CD8-positive, alpha-beta memory T cell (primary cell): ENCODE measurements at regions not wholly inside any gene's neighbourhood (a gene's known extent, or its start where the extent isn't known, plus 50 kb on each side); places are given as distances from the start of the nearest gene placed in this dataset.

Experiments
- CTCF ChIA-PET: fragments of 350-600 bp; sonication (Branson Sonifier 250); formaldehyde crosslinking; loops from one replicate; lab custom pipeline; 2021; ENCODE audit warnings: antibody characterized with exemption; lab: Charles Lee
- POLR2A ChIA-PET: fragments of 350-600 bp; sonication (Branson Sonifier 250); formaldehyde crosslinking; loops from one replicate; lab custom pipeline; 2021; ENCODE audit warnings: antibody characterized with exemption; lab: Charles Lee
- DNase-seq, 5 donors: peaks; one replicate each; pipeline versions ENCODE4 v3.0.0 to v3.0.0-alpha.2; 2020 to 2022; ENCODE audit warnings: mixed read lengths in 1 of 5
- H3K27ac ChIP-seq: one replicate; pipeline ENCODE4 v1.7.0; 2013; ENCODE audit warnings: low read depth, mild to moderate bottlenecking, low read length, moderate library complexity
- H3K27me3 ChIP-seq: 2 replicates; pipeline ENCODE4 v1.7.0; 2013; ENCODE audit warnings: low read length, mild to moderate bottlenecking; ENCODE audit not compliant: insufficient read depth, poor library complexity, severe bottlenecking
- H3K36me3 ChIP-seq: 2 replicates; pipeline ENCODE4 v1.7.0; 2013; ENCODE audit warnings: mild to moderate bottlenecking, low read length, moderate library complexity; ENCODE audit not compliant: insufficient read depth
- H3K4me1 ChIP-seq: 2 replicates; pipeline ENCODE4 v1.7.0; 2013; ENCODE audit warnings: mild to moderate bottlenecking, low read length, moderate library complexity; ENCODE audit not compliant: insufficient read depth
- H3K4me3 ChIP-seq: 2 replicates; pipeline ENCODE4 v1.7.0; 2013; ENCODE audit warnings: mild to moderate bottlenecking, low read length
- H3K9me3 ChIP-seq: 2 replicates; pipeline ENCODE4 v1.7.0; 2013; ENCODE audit warnings: mild to moderate bottlenecking, low read length
- H3K27ac Mint-ChIP-seq, 8 donors: one replicate each; pipeline ENCODE4 v1.8.0; 2020 to 2021; ENCODE audit warnings: mixed read lengths in 8 of 8, mild to moderate bottlenecking in 6 of 8, inconsistent platforms in 3 of 8, moderate library complexity in 3 of 8
- H3K27me3 Mint-ChIP-seq, 2 donors: one replicate each; pipeline ENCODE4 v1.8.0; 2020 to 2021; ENCODE audit warnings: mixed read lengths in 2 of 2, mild to moderate bottlenecking in 1 of 2, moderate library complexity in 1 of 2
- H3K36me3 Mint-ChIP-seq, 3 donors: one replicate each; pipeline ENCODE4 v1.8.0; 2020 to 2021; ENCODE audit warnings: mixed read lengths in 3 of 3, inconsistent platforms in 1 of 3, mild to moderate bottlenecking in 1 of 3
- H3K4me1 Mint-ChIP-seq, 3 donors: one replicate each; pipeline ENCODE4 v1.8.0; 2020 to 2021; ENCODE audit warnings: mixed read lengths in 3 of 3, inconsistent platforms in 1 of 3, mild to moderate bottlenecking in 1 of 3
- H3K4me3 Mint-ChIP-seq, 7 donors: one replicate each; pipeline ENCODE4 v1.8.0; 2020 to 2021; ENCODE audit warnings: mixed read lengths in 7 of 7, mild to moderate bottlenecking in 6 of 7, moderate library complexity in 4 of 7, inconsistent platforms in 2 of 7
- H3K9me3 Mint-ChIP-seq, 5 donors: one replicate each; pipeline ENCODE4 v1.8.0; 2020 to 2022; ENCODE audit warnings: mixed read lengths in 5 of 5, mild to moderate bottlenecking in 3 of 5, moderate library complexity in 2 of 5, inconsistent platforms in 1 of 5

DNA sequence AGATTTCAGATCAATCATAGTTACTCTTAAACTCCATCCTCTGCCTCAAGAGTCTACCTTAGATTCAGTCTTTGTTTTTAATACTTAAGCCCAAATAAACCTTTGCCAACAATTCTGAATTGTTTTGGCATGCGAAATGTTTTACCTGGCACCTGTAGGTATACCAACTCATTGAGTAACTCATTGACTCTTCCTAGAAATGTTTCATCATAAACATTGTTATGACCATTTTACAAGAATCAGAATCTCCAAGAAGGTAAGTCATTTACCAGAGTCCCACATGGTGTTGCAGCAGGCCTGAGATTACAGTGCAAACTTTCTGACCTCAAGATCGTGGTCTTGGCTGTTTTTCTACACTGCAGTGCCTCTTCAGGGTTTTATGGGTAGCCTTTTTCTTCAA lies 750.4 kb downstream of the BRINP1 start:
- no peaks in the 10 kb centered on the region for H3K27me3 Mint-ChIP-seq
- no peak overlapping the region for H3K4me3 ChIP-seq
- no peak for DNase-seq
- no peak overlapping the region for H3K4me3 Mint-ChIP-seq
- H3K36me3 Mint-ChIP-seq, result no peaks in the 10 kb centered on the region
- POLR2A ChIA-PET, result no interaction called here
- H3K36me3 ChIP-seq, result no peaks in the 10 kb centered on the region
- H3K4me1 Mint-ChIP-seq, result no peaks in the 10 kb centered on the region
- no peaks in the 10 kb centered on the region for H3K4me1 ChIP-seq
- H3K27ac ChIP-seq, result no peak overlapping the region
- CTCF ChIA-PET, result no interaction called here
- H3K9me3 Mint-ChIP-seq, result peaks cover 0 to 17% (median 5%) of the 10 kb centered on the region in 5 donors
- no peaks in the 10 kb centered on the region for H3K9me3 ChIP-seq
- no peaks in the 10 kb centered on the region for H3K27me3 ChIP-seq
- H3K27ac Mint-ChIP-seq, result no peak overlapping the region

DNA sequence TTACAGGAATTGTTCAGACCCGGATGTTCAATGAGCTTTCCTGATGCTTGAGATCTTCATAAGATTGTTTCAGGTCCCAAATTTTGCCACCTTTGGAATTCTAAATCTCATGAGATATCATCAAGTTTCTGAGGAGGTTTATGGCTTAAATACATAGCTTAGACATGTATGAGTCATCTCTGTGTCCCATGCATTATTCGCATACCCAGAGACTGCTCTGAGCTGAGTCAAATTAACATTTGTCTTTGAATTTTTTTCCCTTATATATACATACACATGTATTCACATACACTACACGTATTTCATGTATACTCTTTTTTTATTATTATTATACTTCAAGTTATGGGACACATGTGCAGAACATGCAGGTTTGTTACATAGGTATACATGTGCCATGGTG lies 744.6 kb downstream of the BRINP1 start:
- no peak overlapping the region for H3K27ac Mint-ChIP-seq
- H3K36me3 ChIP-seq, result no peaks in the 10 kb centered on the region
- peaks cover 2 to 24% (median 5%) of the 10 kb centered on the region in 5 donors for H3K9me3 Mint-ChIP-seq
- no peaks in the 10 kb centered on the region for H3K9me3 ChIP-seq
- no peaks in the 10 kb centered on the region for H3K4me1 Mint-ChIP-seq
- POLR2A ChIA-PET, result no interaction called here
- no peak overlapping the region for H3K4me3 ChIP-seq
- no peak overlapping the region for H3K4me3 Mint-ChIP-seq
- CTCF ChIA-PET, result interaction anchor here (0.8 kb wide), 1 partner anchor 12 kb away, joined by 3 read pairs; no protein-coding TSS in a partner anchor
- H3K27me3 ChIP-seq, result no peaks in the 10 kb centered on the region
- H3K27ac ChIP-seq, result no peak overlapping the region
- H3K36me3 Mint-ChIP-seq, result no peaks in the 10 kb centered on the region
- no peaks in the 10 kb centered on the region for H3K4me1 ChIP-seq
- peaks cover 0 to 1% of the 10 kb centered on the region in 2 donors for H3K27me3 Mint-ChIP-seq
- no peak for DNase-seq

DNA sequence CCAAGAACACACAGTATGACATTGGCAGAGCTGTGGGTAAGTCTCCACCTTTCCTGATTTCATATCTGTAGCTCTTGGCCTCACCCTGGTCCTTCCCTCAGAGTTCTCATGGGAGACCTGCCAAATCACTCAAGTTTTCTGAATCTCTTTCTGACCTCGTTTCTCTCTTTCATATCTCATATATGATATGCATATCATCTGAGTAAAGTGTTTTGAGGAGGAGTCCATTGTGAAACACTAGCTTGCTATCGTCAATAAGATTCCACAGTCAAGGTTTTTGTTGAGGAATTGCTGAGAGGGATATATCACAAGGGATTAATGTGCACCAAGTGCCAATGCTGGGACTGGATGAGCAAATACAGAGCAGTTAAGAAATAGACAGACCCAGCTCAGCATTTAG lies 739.2 kb downstream of the BRINP1 start:
- Histone ChIP-seq H3K9me3 (no peaks in the 10 kb centered on the region), H3K4me3 (no peak overlapping the region), H3K36me3 (no peaks in the 10 kb centered on the region), H3K27ac (no peak overlapping the region), H3K27me3 (no peaks in the 10 kb centered on the region), H3K4me1 (no peaks in the 10 kb centered on the region)
- no peak overlapping the region for H3K27ac Mint-ChIP-seq
- POLR2A ChIA-PET, result no interaction called here
- H3K9me3 Mint-ChIP-seq, result peaks cover 4 to 28% (median 19%) of the 10 kb centered on the region in 5 donors
- no peaks in the 10 kb centered on the region for H3K4me1 Mint-ChIP-seq
- no peaks in the 10 kb centered on the region for H3K36me3 Mint-ChIP-seq
- peaks cover 0 to 1% of the 10 kb centered on the region in 2 donors for H3K27me3 Mint-ChIP-seq
- no peak for DNase-seq
- CTCF ChIA-PET, result no interaction called here
- H3K4me3 Mint-ChIP-seq, result no peak overlapping the region

DNA sequence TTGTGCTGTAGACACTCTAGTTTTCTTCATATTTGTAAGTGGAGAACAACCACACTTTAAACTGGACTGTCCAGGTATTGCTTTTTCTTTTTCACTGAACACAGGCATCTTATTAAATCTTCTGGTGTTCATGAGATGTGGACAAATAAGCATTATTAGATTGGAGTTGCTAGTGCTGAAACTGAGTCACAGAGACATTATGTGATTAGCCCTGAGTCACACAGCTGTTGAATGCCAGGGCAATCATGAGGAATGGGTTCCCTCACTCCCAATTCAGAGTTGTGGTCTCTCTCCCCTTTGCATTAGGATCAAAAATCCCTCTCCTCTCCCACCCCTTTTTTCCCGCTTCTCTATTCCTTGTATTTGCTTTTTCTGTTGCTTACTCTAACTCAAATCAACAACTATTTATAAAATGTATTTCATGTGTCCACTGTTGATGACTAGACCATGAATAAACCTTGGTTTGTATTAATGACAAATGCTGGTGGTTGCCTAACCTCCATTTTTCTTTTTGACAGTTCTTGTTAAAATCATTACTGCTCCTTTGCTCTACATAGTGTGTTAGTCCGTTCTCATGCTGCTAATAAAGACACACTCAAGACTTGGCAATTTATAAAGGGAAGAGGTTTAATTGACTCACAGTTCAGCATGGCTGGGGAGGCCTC lies 738.2 kb downstream of the BRINP1 start:
- Mint-ChIP-seq H3K27me3 (peaks cover 0 to 1% of the 10 kb centered on the region in 2 donors), H3K36me3 (no peaks in the 10 kb centered on the region), H3K9me3 (peaks cover 3 to 26% (median 19%) of the 10 kb centered on the region in 5 donors), H3K4me1 (no peaks in the 10 kb centered on the region), H3K4me3 (no peak overlapping the region), H3K27ac (no peak overlapping the region)
- no peaks in the 10 kb centered on the region for H3K9me3 ChIP-seq
- H3K27ac ChIP-seq, result no peak overlapping the region
- CTCF ChIA-PET, result no interaction called here
- no peak overlapping the region for H3K4me3 ChIP-seq
- H3K27me3 ChIP-seq, result no peaks in the 10 kb centered on the region
- POLR2A ChIA-PET, result no interaction called here
- DNase-seq, result no peak
- H3K36me3 ChIP-seq, result no peaks in the 10 kb centered on the region
- H3K4me1 ChIP-seq, result no peaks in the 10 kb centered on the region

DNA sequence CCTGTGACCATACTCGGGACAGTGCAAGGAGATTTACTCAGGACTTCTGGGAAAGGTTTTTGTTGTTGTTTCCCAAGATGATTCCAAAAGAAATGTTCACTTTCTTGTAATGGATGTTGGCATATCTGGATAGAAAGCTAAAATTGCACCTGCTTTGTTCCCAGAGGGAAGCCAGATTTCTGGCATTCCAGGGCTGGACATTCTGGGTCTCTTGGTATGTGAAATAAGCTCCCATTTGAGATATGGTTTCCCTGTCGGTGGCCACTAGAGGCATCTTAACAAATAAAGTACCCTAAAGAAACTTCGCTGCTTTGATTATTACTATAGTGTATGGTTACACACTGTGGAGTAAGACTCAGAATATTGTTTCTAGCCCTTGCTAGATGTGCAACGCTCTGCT lies 737.3 kb downstream of the BRINP1 start:
- no peaks in the 10 kb centered on the region for H3K9me3 ChIP-seq
- H3K27me3 Mint-ChIP-seq, result no peaks in the 10 kb centered on the region
- H3K4me3 Mint-ChIP-seq, result no peak overlapping the region
- no peaks in the 10 kb centered on the region for H3K36me3 ChIP-seq
- no peaks in the 10 kb centered on the region for H3K4me1 ChIP-seq
- H3K27me3 ChIP-seq, result no peaks in the 10 kb centered on the region
- CTCF ChIA-PET, result no interaction called here
- H3K27ac Mint-ChIP-seq, result no peak overlapping the region
- POLR2A ChIA-PET, result no interaction called here
- no peaks in the 10 kb centered on the region for H3K4me1 Mint-ChIP-seq
- no peaks in the 10 kb centered on the region for H3K36me3 Mint-ChIP-seq
- no peak overlapping the region for H3K4me3 ChIP-seq
- no peak for DNase-seq
- H3K9me3 Mint-ChIP-seq, result peaks cover 3 to 26% (median 19%) of the 10 kb centered on the region in 5 donors
- no peak overlapping the region for H3K27ac ChIP-seq

DNA sequence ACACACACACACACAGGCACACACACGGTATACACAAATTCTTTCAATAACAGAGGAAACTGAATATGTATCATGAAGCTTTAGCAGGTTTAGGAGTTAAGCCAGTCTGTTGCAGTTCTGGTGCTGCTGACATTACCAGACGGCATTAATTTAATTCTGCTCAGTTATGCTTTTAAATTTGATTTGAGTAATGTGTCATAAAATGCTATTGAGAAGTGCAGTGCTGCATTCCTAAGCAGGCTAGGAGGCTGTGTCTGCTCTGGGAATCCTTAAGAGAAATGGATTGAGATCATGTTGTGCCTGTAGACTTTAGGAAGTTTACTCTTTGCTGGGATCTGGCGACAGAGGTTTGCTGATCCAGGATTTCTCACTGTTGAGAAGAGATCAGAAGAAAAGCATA lies 733.8 kb downstream of the BRINP1 start:
- no peak overlapping the region for H3K27ac Mint-ChIP-seq
- H3K27ac ChIP-seq, result no peak overlapping the region
- H3K4me1 ChIP-seq, result no peaks in the 10 kb centered on the region
- CTCF ChIA-PET, result no interaction called here
- no peaks in the 10 kb centered on the region for H3K9me3 ChIP-seq
- H3K9me3 Mint-ChIP-seq, result peaks cover 5 to 27% (median 20%) of the 10 kb centered on the region in 5 donors
- no peak overlapping the region for H3K4me3 Mint-ChIP-seq
- POLR2A ChIA-PET, result no interaction called here
- H3K4me1 Mint-ChIP-seq, result no peaks in the 10 kb centered on the region
- H3K27me3 ChIP-seq, result no peaks in the 10 kb centered on the region
- no peaks in the 10 kb centered on the region for H3K27me3 Mint-ChIP-seq
- H3K4me3 ChIP-seq, result no peak overlapping the region
- peaks cover 0 to 5% (median 0%) of the 10 kb centered on the region in 3 donors for H3K36me3 Mint-ChIP-seq
- no peak for DNase-seq
- no peaks in the 10 kb centered on the region for H3K36me3 ChIP-seq

DNA sequence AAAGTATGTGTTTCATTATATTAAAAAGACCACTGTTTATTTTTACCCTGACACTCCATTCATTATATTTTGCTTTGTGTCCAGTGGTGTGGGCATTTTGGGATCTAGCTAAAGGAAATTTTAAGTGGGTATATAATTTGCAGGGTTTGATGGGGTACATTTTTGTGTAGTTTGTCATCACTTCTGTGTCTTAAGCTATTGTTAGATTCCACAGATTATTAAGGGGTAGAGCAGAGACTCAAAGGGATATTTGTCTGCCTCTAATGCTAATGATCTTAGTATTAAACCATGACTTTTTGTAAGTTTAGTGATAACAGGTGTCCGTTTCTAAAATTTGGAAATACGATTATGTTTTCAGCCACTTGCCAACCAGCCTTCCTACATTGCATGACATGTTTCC lies 731.6 kb downstream of the BRINP1 start:
- no peak overlapping the region for H3K4me3 ChIP-seq
- CTCF ChIA-PET, result interaction anchor here (1.0 kb wide), 1 partner anchor 13 kb away, joined by 3 read pairs; no protein-coding TSS in a partner anchor
- no peaks in the 10 kb centered on the region for H3K4me1 Mint-ChIP-seq
- POLR2A ChIA-PET, result no interaction called here
- peaks cover 0 to 5% (median 0%) of the 10 kb centered on the region in 3 donors for H3K36me3 Mint-ChIP-seq
- no peaks in the 10 kb centered on the region for H3K4me1 ChIP-seq
- H3K27me3 Mint-ChIP-seq, result no peaks in the 10 kb centered on the region
- no peaks in the 10 kb centered on the region for H3K9me3 ChIP-seq
- no peak overlapping the region for H3K27ac Mint-ChIP-seq
- H3K27ac ChIP-seq, result no peak overlapping the region
- no peaks in the 10 kb centered on the region for H3K27me3 ChIP-seq
- no peak for DNase-seq
- H3K9me3 Mint-ChIP-seq, result peaks cover 5 to 28% (median 24%) of the 10 kb centered on the region in 5 donors
- H3K36me3 ChIP-seq, result no peaks in the 10 kb centered on the region
- no peak overlapping the region for H3K4me3 Mint-ChIP-seq

DNA sequence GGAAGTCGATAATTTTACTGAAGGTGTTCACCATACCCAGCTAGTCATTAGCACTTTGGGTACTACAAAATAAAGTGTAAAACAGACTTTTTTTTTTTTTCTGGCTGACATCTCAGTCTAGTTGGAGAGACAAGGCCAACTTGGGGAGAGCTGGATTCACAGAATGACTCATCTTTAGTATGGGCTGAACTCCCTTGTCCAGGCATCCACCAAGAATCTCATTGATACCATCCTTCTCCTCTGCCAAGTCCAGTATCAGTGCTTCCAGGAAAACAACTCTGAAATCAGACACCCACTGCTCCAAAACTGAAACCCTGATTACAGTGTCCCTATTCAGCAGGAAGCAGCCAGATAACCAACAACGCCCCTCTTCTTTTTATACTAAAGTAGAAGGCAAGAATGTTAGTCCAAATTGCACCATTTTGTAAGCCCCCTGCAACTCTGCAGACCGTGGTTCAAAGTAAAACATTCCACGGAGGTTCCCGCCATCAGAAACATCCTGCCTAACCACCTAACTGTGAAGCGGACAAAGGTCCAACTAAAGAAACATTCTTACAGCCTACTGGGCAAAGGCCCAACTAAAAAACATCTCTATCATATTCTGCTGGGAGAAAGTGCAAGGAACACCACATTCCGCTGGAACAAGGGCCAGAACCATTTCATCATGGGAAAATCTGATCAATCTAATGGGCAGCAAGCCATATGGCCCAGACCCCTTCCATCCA lies 728.2 kb downstream of the BRINP1 start:
- H3K36me3 ChIP-seq, result no peaks in the 10 kb centered on the region
- no peak for DNase-seq
- no peaks in the 10 kb centered on the region for H3K27me3 Mint-ChIP-seq
- H3K4me3 ChIP-seq, result no peak overlapping the region
- H3K4me3 Mint-ChIP-seq, result no peak overlapping the region
- H3K4me1 Mint-ChIP-seq, result no peaks in the 10 kb centered on the region
- H3K36me3 Mint-ChIP-seq, result peaks cover 0 to 5% (median 0%) of the 10 kb centered on the region in 3 donors
- POLR2A ChIA-PET, result no interaction called here
- CTCF ChIA-PET, result no interaction called here
- no peaks in the 10 kb centered on the region for H3K9me3 ChIP-seq
- no peaks in the 10 kb centered on the region for H3K27me3 ChIP-seq
- H3K4me1 ChIP-seq, result no peaks in the 10 kb centered on the region
- H3K27ac Mint-ChIP-seq, result no peak overlapping the region
- H3K27ac ChIP-seq, result no peak overlapping the region
- peaks cover 6 to 26% (median 17%) of the 10 kb centered on the region in 5 donors for H3K9me3 Mint-ChIP-seq
